Sigmoid colon (tissue), 6 donors: ENCODE measurements at regions not wholly inside any gene's neighbourhood (a gene's known extent, or its start where the extent isn't known, plus 50 kb on each side); places are given as distances from the start of the nearest gene placed in this dataset.

Source experiments
- DNase-seq: peaks from one replicate; pipeline ENCODE4 v3.0.0-alpha.2; 2019
- H3K27ac ChIP-seq, 4 donors: fragments of 200-600 bp; sonication (generic); one replicate each; pipeline ENCODE4 v1.5.1; 2016 to 2019; ENCODE audit warnings: mild to moderate bottlenecking in 1 of 4
- H3K27me3 ChIP-seq, 3 donors: fragments of 200-600 bp; sonication (generic); one replicate each; pipeline ENCODE4 v1.5.1; 2019; ENCODE audit warnings: mild to moderate bottlenecking in 1 of 3
- H3K36me3 ChIP-seq, 4 donors: fragments of 200-600 bp; sonication (generic); one replicate each; pipeline ENCODE4 v1.5.1; 2016 to 2019
- H3K4me1 ChIP-seq, 4 donors: fragments of 200-600 bp; sonication (generic); one replicate each; pipeline ENCODE4 v1.5.1; 2017 to 2019
- H3K4me3 ChIP-seq, 4 donors: fragments of 200-600 bp; sonication (generic); one replicate each; pipeline ENCODE4 v1.5.1; 2017 to 2019; ENCODE audit warnings: mild to moderate bottlenecking in 2 of 4, moderate library complexity in 1 of 4
- H3K9me3 ChIP-seq, 4 donors: fragments of 200-600 bp in 3 of 4; sonication (generic) in 3 of 4; one replicate each; pipeline versions ENCODE4 v1.5.1 to v1.6.1; 2013 to 2019
- EP300 ChIP-seq, 4 donors: sonication (generic); formaldehyde crosslinking; IDR thresholded peaks; one replicate each; pipeline ENCODE4 v1.6.1; 2017; ENCODE audit warnings: antibody characterized with exemption in 4 of 4
- POLR2A ChIP-seq, 2 donors: fragments of 450-650 bp; IDR thresholded peaks; one replicate each; pipeline ENCODE4 v1.6.1; 2016; ENCODE audit warnings: antibody characterized with exemption in 2 of 2, mild to moderate bottlenecking in 2 of 2, moderate library complexity in 2 of 2
- POLR2AphosphoS5 ChIP-seq, 4 donors: sonication (generic); formaldehyde crosslinking; IDR thresholded peaks; one replicate each; pipeline ENCODE4 v1.6.1; 2017; ENCODE audit warnings: antibody characterized with exemption in 4 of 4
- WGBS, 2 donors: extraction: QIAGEN DNeasy Blood & Tissue Kit; methylation state at CpG; one replicate each; pipeline ENCODE4 v1.1.7; 2013; 5-methylcytosine and 5-hydroxymethylcytosine counted together
- intact Hi-C: fragments of 100-400 bp; cut with DNase I; formaldehyde crosslinking; loops from one replicate; pipeline ENCODE4 v1.15.1; 2023
- TF ChIP-seq, protein P1 (sequence below), 4 experiments: fragments of 450-650 bp in 3 of 4; fragments of 200-600 bp in 1 of 4; IDR thresholded peaks; one replicate each; pipeline ENCODE4 v1.5.1; 2016 to 2019; ENCODE audit warnings: antibody characterized with exemption in 4 of 4, mild to moderate bottlenecking in 3 of 4, moderate library complexity in 2 of 4
- donor health status: healthy with polysubstance abuse.
- donor health status: healthy.

DNA sequence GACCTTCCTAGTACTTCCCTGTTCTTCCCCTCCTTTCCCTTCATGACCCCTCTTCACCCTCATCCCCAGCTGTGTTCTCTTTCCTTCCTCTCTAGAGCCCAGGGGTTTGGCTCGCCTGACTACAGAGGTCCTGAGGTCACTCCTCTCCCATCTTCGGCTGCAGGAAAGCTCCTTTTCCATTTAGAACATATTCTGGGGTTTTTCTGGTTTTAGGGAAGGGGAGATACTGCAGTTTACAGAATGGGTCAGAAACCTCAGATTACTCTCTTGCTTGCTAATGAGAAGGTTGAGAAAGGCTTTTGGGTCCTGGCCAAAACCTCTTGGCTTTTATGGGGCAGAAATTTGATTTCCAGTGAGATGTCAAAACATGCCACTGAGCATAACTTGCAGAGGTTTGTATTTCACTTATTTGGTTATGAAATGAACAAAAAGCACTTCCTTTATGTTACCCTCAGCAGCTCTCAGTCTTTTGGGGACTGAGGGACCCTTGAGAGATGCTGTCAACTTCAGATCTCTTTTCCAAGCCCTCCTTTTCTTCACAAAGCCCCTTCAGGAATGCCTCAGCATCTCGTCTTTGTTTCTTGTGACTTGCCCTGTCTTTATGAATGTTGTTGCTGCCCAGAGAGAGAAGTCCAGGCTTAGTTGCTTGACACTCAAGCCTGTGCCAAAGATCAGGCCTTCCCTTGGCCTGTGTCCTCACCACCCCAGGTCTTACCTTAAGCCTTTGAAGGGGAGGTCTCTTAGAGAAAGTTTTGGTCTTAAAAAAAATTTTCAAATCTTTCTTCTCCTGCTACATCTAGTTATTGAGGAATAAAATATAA, 121.7 kb upstream of the TPM1 start:
- peak overlapping the region; percentile 21 to 50 (median 34) for H3K27ac ChIP-seq
- intact Hi-C loops, result no loop called here
- no peak overlapping the region for H3K4me3 ChIP-seq
- H3K36me3 ChIP-seq, result no peaks in the 10 kb centered on the region
- H3K9me3 ChIP-seq, result no peaks in the 10 kb centered on the region
- H3K4me1 ChIP-seq, result peaks cover 0 to 5% (median 0%) of the 10 kb centered on the region in 4 donors
- WGBS, 2 donors, result 66 to 85% methylated on average over 3 of the region's 3 CpGs
- TF ChIP-seq EP300 (IDR thresholded peaks at IDR 0.05) (no peak), POLR2A (IDR thresholded peaks at IDR 0.05) (no peak), POLR2AphosphoS5 (IDR thresholded peaks at IDR 0.05) (no peak)
- TF ChIP-seq, protein P1, sequence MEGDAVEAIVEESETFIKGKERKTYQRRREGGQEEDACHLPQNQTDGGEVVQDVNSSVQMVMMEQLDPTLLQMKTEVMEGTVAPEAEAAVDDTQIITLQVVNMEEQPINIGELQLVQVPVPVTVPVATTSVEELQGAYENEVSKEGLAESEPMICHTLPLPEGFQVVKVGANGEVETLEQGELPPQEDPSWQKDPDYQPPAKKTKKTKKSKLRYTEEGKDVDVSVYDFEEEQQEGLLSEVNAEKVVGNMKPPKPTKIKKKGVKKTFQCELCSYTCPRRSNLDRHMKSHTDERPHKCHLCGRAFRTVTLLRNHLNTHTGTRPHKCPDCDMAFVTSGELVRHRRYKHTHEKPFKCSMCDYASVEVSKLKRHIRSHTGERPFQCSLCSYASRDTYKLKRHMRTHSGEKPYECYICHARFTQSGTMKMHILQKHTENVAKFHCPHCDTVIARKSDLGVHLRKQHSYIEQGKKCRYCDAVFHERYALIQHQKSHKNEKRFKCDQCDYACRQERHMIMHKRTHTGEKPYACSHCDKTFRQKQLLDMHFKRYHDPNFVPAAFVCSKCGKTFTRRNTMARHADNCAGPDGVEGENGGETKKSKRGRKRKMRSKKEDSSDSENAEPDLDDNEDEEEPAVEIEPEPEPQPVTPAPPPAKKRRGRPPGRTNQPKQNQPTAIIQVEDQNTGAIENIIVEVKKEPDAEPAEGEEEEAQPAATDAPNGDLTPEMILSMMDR (IDR thresholded peaks at IDR 0.05), result no peak
- H3K27me3 ChIP-seq, result no peaks in the 10 kb centered on the region
- DNase-seq, result no peak

DNA sequence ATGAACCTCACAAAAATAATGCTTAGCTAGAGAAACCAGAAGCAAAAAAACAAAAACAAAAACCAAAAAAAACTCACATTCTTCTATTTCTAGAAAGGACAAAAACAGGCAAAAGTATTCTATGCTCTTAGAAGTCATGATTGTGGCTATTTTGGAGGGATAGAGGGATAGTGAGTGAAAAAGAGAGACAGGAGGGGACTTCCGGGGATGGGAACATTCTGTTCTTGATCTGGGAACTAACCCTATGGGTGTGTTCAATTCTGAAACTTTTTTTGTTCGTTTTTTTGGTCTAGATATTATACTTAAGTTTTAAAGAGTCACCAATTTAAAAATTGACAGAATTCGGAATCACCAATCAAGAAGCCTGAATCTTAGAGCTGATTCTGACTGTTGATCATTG, 120.0 kb upstream of the TPM1 start:
- Histone ChIP-seq H3K27ac (peak overlapping the region in 1 of 4 donors; percentile 6), H3K36me3 (no peaks in the 10 kb centered on the region), H3K27me3 (no peaks in the 10 kb centered on the region), H3K4me3 (no peak overlapping the region), H3K9me3 (no peaks in the 10 kb centered on the region), H3K4me1 (peaks cover 0 to 5% (median 0%) of the 10 kb centered on the region in 4 donors)
- intact Hi-C loops, result no loop called here
- DNase-seq, result no peak
- WGBS, 2 donors, result 71 to 84% methylated on average over 3 of the region's 3 CpGs
- TF ChIP-seq POLR2AphosphoS5 (IDR thresholded peaks at IDR 0.05), result no peak
- TF ChIP-seq, protein P1 (IDR thresholded peaks at IDR 0.05), result no peak
- TF ChIP-seq EP300 (IDR thresholded peaks at IDR 0.05), result no peak
- TF ChIP-seq POLR2A (IDR thresholded peaks at IDR 0.05), result no peak

DNA sequence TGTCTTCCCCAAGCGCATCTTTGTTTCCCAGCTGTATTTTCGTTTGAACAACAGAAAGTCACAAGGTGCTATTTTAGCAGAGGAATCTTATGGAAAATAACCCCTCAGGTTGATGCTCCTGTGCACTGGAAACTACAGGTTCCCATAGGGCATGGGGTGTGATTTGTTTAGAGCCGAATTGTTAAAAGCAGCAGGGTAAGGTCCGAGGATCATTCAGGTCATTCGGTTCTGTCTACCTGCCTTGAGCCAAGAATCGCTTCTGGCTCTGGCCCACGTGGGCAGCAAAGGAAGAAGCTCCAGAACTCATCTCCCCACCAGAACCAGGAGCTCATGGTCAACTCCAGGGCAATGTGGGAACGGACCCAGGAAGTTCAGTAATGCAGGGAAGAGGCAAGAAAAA, 116.7 kb upstream of the TPM1 start:
- DNase-seq, result no peak
- no peaks in the 10 kb centered on the region for H3K27me3 ChIP-seq
- H3K4me3 ChIP-seq, result no peak overlapping the region
- no peak overlapping the region for H3K27ac ChIP-seq
- TF ChIP-seq, protein P1 (IDR thresholded peaks at IDR 0.05), result no peak
- TF ChIP-seq POLR2A (IDR thresholded peaks at IDR 0.05) (no peak), POLR2AphosphoS5 (IDR thresholded peaks at IDR 0.05) (no peak), EP300 (IDR thresholded peaks at IDR 0.05) (no peak)
- peaks cover 0 to 16% (median 5%) of the 10 kb centered on the region in 4 donors for H3K4me1 ChIP-seq
- no peaks in the 10 kb centered on the region for H3K9me3 ChIP-seq
- WGBS, 2 donors, result 94% methylated on average over 8 of the region's 8 CpGs
- no peaks in the 10 kb centered on the region for H3K36me3 ChIP-seq
- intact Hi-C loops, result no loop called here

DNA sequence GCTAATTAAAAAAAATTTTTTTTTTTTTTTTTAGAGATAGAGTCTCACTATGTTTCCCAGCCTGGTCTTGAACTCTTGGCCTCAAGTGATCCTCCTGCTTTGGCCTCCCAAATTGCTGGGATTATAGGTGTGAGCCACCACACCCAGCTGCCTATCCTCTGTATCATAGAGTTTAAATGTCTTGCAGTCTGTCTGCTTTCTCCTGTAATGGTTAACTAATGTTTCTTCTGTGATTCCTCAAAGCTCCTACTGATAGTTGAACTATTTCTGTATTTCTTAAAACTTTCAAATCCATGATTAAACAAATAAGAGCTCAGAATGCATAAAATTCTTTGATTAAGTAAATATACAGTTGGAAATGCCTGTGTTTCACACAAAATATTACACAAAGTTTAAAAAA, 115.4 kb upstream of the TPM1 start:
- DNase-seq, result no peak
- Histone ChIP-seq H3K36me3 (no peaks in the 10 kb centered on the region), H3K9me3 (no peaks in the 10 kb centered on the region), H3K4me3 (no peak overlapping the region), H3K27me3 (no peaks in the 10 kb centered on the region), H3K27ac (no peak overlapping the region), H3K4me1 (peaks cover 0 to 12% (median 5%) of the 10 kb centered on the region in 4 donors)
- TF ChIP-seq, protein P1 (IDR thresholded peaks at IDR 0.05), result no peak
- TF ChIP-seq POLR2AphosphoS5 (IDR thresholded peaks at IDR 0.05) (no peak), EP300 (IDR thresholded peaks at IDR 0.05) (no peak), POLR2A (IDR thresholded peaks at IDR 0.05) (no peak)
- intact Hi-C loops, result no loop called here
